ENCODE measurements at regions not wholly inside any gene's neighbourhood (a gene's known extent, or its start where the extent isn't known, plus 50 kb on each side); places are given as distances from the start of the nearest gene placed in this dataset.

- TF ChIP-seq CTCF (IDR thresholded peaks at IDR 0.05) (no peak), POLR2A (IDR thresholded peaks at IDR 0.05) (no peak)
Measured at GRCh38 chr12:4137015-4137414, 136.5 kb upstream of the CCND2 start.

Measured in breast epithelium (tissue), 3 donors.